ENCODE measurements at regions not wholly inside any gene's neighbourhood (a gene's known extent, or its start where the extent isn't known, plus 50 kb on each side); places are given as distances from the start of the nearest gene placed in this dataset.

DNA sequence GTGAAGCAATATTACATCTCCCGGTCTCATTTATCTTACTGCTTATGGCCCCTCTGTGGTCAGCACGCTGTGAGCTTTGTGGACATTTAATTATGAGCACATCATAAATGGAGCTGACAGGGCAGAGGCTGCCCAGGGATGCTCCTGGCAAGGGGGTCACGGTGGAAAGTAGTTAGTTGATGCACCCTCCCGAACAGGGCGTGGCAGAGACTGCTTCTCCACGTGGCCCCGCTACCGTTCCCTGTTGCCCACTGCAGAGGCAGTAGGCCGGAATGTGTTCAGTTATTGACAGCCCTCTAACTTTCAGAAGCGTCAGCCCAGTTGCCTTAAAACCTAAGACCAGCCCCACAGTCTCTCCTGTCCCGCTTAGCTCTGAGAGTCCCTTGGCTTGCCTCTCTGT lies 180.3 kb upstream of the ZNF507 start:
- no peak for TF ChIP-seq POLR2A (IDR thresholded peaks at IDR 0.05)
- TF ChIP-seq CTCF (IDR thresholded peaks at IDR 0.05) = no peak
